ENCODE measurements at regions not wholly inside any gene's neighbourhood (a gene's known extent, or its start where the extent isn't known, plus 50 kb on each side); places are given as distances from the start of the nearest gene placed in this dataset.

- FAIRE-seq: no peak
- 100% methylated on average over 1 of the region's 1 CpG for WGBS (ENCODE audit: insufficient coverage, low coverage, missing lambda C conversion rate)
- DNase-seq (ENCODE audit: extremely low read depth in 1 of 4, low spot score in 3 of 4): no peak
- peaks cover 21% of the 10 kb centered on the region; the same call in 2 of the 3 replicates for H3K36me3 ChIP-seq (ENCODE audit: control insufficient read depth, insufficient read depth, low read length)
- no peak overlapping the region for H2AFZ ChIP-seq (ENCODE audit: low read depth, low read length)
- H3K27ac ChIP-seq (ENCODE audit: extremely low read depth, low read depth, low read length): no peak overlapping the region
- no peak overlapping the region for H3K4me2 ChIP-seq (ENCODE audit: insufficient read depth, low read length)
- 0 out of 2 replicates have a peak, but pooled peaks cover 5% of the 10 kb centered on the region for H4K20me1 ChIP-seq (replicated peaks; ENCODE audit: control insufficient read depth, insufficient read depth, low read length)
- H3K4me3 ChIP-seq: no peak overlapping the region
- in situ Hi-C loops (cut with MboI) (no loop called here), intact Hi-C loops (cut with micrococcal nuclease) (no loop called here)
- H3K27me3 ChIP-seq (ENCODE audit: control insufficient read depth in 2 of 2, insufficient read depth in 2 of 2, low read length in 2 of 2): no peaks in the 10 kb centered on the region
- H3K9me1 ChIP-seq (ENCODE audit: control insufficient read depth, insufficient read depth, low read length): no peaks in the 10 kb centered on the region
- no peaks in the 10 kb centered on the region; a peak in 1 of 5 replicates for H3K4me1 ChIP-seq (replicated peaks in 1 of 2; ENCODE audit: control insufficient read depth in 2 of 2, insufficient read depth in 2 of 2, low read length in 2 of 2)
- no peak for ATAC-seq
- POLR2A ChIA-PET: no interaction called here
- H3K79me2 ChIP-seq (ENCODE audit: control insufficient read depth, insufficient read depth, low read length): no peaks in the 10 kb centered on the region
- no TSS peak for BruUV-seq (replicated peaks)
- CTCF ChIA-PET (ENCODE audit: low intra/inter-chr PET ratio): no interaction called here
- TF ChIP-seq MYBL2 (IDR thresholded peaks at IDR 0.05; ENCODE audit: low read depth) (no peak), MYBL2 (CRISPR knock-in tag; IDR thresholded peaks at IDR 0.05; ENCODE audit: borderline replicate concordance) (no peak), TCFL5 (CRISPR knock-in tag; conservative IDR thresholded peaks at IDR 0.05) (no peak)
- H3K9ac ChIP-seq (ENCODE audit: insufficient read depth in 1 of 2, low read depth in 2 of 2, low read length in 2 of 2): no peak overlapping the region
- H3K9me3 ChIP-seq (replicated peaks; ENCODE audit: control insufficient read depth, insufficient read depth, low read depth, low read length): no peaks in the 10 kb centered on the region
Measured at GRCh38 chr18:46269275-46269674, 165.1 kb downstream of the HAUS1 start.

- Histone ChIP-seq H3K27ac (ENCODE audit: extremely low read depth, low read depth, low read length) (no peak overlapping the region), H3K27me3 (ENCODE audit: control insufficient read depth in 2 of 2, insufficient read depth in 2 of 2, low read length in 2 of 2) (no peaks in the 10 kb centered on the region), H3K9me3 (replicated peaks; ENCODE audit: control insufficient read depth, insufficient read depth, low read depth, low read length) (no peaks in the 10 kb centered on the region), H3K36me3 (ENCODE audit: control insufficient read depth, insufficient read depth, low read length) (peaks cover 7% of the 10 kb centered on the region; the same call in 1 of the 3 replicates), H4K20me1 (replicated peaks; ENCODE audit: control insufficient read depth, insufficient read depth, low read length) (0 out of 2 replicates have a peak, but pooled peaks cover 5% of the 10 kb centered on the region), H3K4me2 (ENCODE audit: insufficient read depth, low read length) (no peak overlapping the region), H3K9ac (ENCODE audit: insufficient read depth in 1 of 2, low read depth in 2 of 2, low read length in 2 of 2) (no peak overlapping the region), H3K4me3 (no peak overlapping the region), H3K4me1 (replicated peaks in 1 of 2; ENCODE audit: control insufficient read depth in 2 of 2, insufficient read depth in 2 of 2, low read length in 2 of 2) (no peaks in the 10 kb centered on the region), H3K9me1 (ENCODE audit: control insufficient read depth, insufficient read depth, low read length) (no peaks in the 10 kb centered on the region), H2AFZ (ENCODE audit: low read depth, low read length) (no peak overlapping the region), H3K79me2 (ENCODE audit: control insufficient read depth, insufficient read depth, low read length) (no peaks in the 10 kb centered on the region)
- ChIA-PET POLR2A (no interaction called here), CTCF (ENCODE audit: low intra/inter-chr PET ratio) (no interaction called here)
- 29% methylated on average over 2 of the region's 2 CpGs for WGBS (ENCODE audit: insufficient coverage, low coverage, missing lambda C conversion rate)
- FAIRE-seq (no peak), DNase-seq (ENCODE audit: extremely low read depth in 1 of 4, low spot score in 3 of 4) (no peak), ATAC-seq (no peak)
- intact Hi-C loops (cut with micrococcal nuclease): no loop called here
- BruUV-seq (replicated peaks): no TSS peak
- in situ Hi-C loops (cut with MboI): no loop called here
- no peak for TF ChIP-seq TARDBP (IDR thresholded peaks at IDR 0.05)
- no peak for TF ChIP-seq GTF2A2 (tag; IDR thresholded peaks at IDR 0.05)
- TF ChIP-seq CXXC5 (CRISPR knock-in tag; IDR thresholded peaks at IDR 0.05): no peak
- no peak for TF ChIP-seq ZNF609 (CRISPR knock-in tag; IDR thresholded peaks at IDR 0.05; ENCODE audit: borderline replicate concordance)
- TF ChIP-seq ZNF830 (CRISPR knock-in tag; IDR thresholded peaks at IDR 0.05): no peak
- TF ChIP-seq ZNF717 (CRISPR knock-in tag; IDR thresholded peaks at IDR 0.05): no peak
- no peak for TF ChIP-seq MXI1 (IDR thresholded peaks at IDR 0.05; ENCODE audit: low read depth, low read length)
- TF ChIP-seq ZBTB33 (CRISPR knock-in tag; IDR thresholded peaks at IDR 0.05): no peak
Measured at GRCh38 chr18:46271488-46271887, 167.3 kb downstream of the HAUS1 start.
